MCF 10A (cell line): ENCODE measurements at regions not wholly inside any gene's neighbourhood (a gene's known extent, or its start where the extent isn't known, plus 50 kb on each side); places are given as distances from the start of the nearest gene placed in this dataset.

Experiments
- BruUV-seq: library from RNA; stranded (reverse); fragments of 400-500 nt; replicated peaks from 2 replicates; lab custom pipeline; 2021; lab: Mats Ljungman, UMichigan
- CTCF ChIA-PET: fragments of 300-600 bp; sonication (Branson Sonifier 250); formaldehyde crosslinking; extraction: SDS; loops from one replicate; lab custom pipeline; 2021; ENCODE audit warnings: antibody characterized with exemption, inconsistent platforms; lab: Yijun Ruan, JAX
- POLR2A ChIA-PET: fragments of 300-600, 350-650 bp; sonication (Branson Sonifier 250); formaldehyde crosslinking; extraction: SDS; loops from one replicate; lab custom pipeline; 2020; ENCODE audit warnings: antibody characterized with exemption, inconsistent platforms; lab: Yijun Ruan, JAX
- DNase-seq: peaks from one replicate; pipeline ENCODE4 v3.0.0-alpha.2; 2018; ENCODE audit not compliant: unreplicated experiment
- H3K27ac Mint-ChIP-seq: one replicate; pipeline ENCODE4 v1.8.0; 2022; ENCODE audit warnings: mild to moderate bottlenecking, low read depth, mixed read lengths; ENCODE audit not compliant: unreplicated experiment
- H3K27me3 Mint-ChIP-seq: one replicate; pipeline ENCODE4 v1.8.0; 2022; ENCODE audit warnings: mixed read lengths; ENCODE audit not compliant: insufficient read depth, unreplicated experiment
- H3K36me3 Mint-ChIP-seq: one replicate; pipeline ENCODE4 v1.8.0; 2022; ENCODE audit warnings: mild to moderate bottlenecking, moderate library complexity, mixed read lengths; ENCODE audit not compliant: insufficient read depth, unreplicated experiment
- H3K4me1 Mint-ChIP-seq: one replicate; pipeline ENCODE4 v1.8.0; 2022; ENCODE audit warnings: mixed read lengths; ENCODE audit not compliant: insufficient read depth, unreplicated experiment
- H3K4me3 Mint-ChIP-seq: one replicate; pipeline ENCODE4 v1.8.0; 2022; ENCODE audit warnings: mild to moderate bottlenecking, moderate library complexity, mixed read lengths; ENCODE audit not compliant: unreplicated experiment
- H3K9me3 Mint-ChIP-seq: one replicate; pipeline ENCODE4 v1.8.0; 2022; ENCODE audit warnings: mixed read lengths; ENCODE audit not compliant: unreplicated experiment
- CTCF ChIP-seq: fragments of 200-600 bp; IDR thresholded peaks from one replicate; pipeline ENCODE4 v1.8.0; 2022; ENCODE audit warnings: antibody characterized with exemption, mild to moderate bottlenecking; ENCODE audit not compliant: unreplicated experiment
- intact Hi-C: fragments of 100-400 bp; cut with micrococcal nuclease; formaldehyde crosslinking; loops from 2 replicates; pipeline ENCODE4 v1.14.1; 2022

- ChIA-PET CTCF (interaction anchor here (0.7 to 0.8 kb wide), 2 partner anchors 12 to 348 kb away, joined by 3 read pairs; no protein-coding TSS in a partner anchor), POLR2A (interaction anchor here (0.6 kb wide), 1 partner anchor 678 kb away, joined by 4 read pairs; no protein-coding TSS in a partner anchor)
- no peaks in the 10 kb centered on the region for H3K36me3 Mint-ChIP-seq
- no peak overlapping the region for H3K27ac Mint-ChIP-seq
- peak; percentile 78 for DNase-seq
- intact Hi-C loops: no loop called here
- H3K27me3 Mint-ChIP-seq: no peaks in the 10 kb centered on the region
- no peaks in the 10 kb centered on the region for H3K9me3 Mint-ChIP-seq
- no TSS peak for BruUV-seq
- H3K4me3 Mint-ChIP-seq: no peak overlapping the region
- H3K4me1 Mint-ChIP-seq: peaks cover 10% of the 10 kb centered on the region
- no peak for TF ChIP-seq CTCF
Measured at GRCh38 chr20:52785679-52786078, 186.5 kb upstream of the TSHZ2 start.

DNA sequence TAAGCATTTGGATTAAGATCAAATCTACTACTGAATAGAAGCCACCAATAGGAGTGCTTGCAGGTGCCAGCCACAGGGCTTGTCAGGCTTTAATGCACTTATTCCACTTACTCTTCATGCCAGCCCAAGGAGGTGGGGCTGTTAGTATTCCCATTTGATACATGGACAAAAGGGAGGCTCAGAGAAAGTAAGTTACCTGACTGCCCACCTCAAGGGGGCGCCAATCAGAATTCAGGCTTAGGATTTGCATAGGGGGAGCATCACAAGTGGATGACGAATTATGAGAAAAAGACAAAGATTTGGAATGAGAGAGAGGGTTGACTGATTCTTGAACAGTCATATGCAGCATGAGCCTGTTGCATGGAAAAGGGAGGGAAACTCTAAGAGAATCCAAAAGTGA, 188.4 kb upstream of the TSHZ2 start:
- Mint-ChIP-seq H3K9me3 (no peaks in the 10 kb centered on the region), H3K27ac (no peak overlapping the region), H3K27me3 (no peaks in the 10 kb centered on the region), H3K36me3 (no peaks in the 10 kb centered on the region), H3K4me1 (peaks cover 10% of the 10 kb centered on the region), H3K4me3 (no peak overlapping the region)
- intact Hi-C loops: no loop called here
- BruUV-seq: no TSS peak
- DNase-seq: peak; percentile 31
- POLR2A ChIA-PET: no interaction called here
- CTCF ChIA-PET: no interaction called here
- TF ChIP-seq CTCF: peak; percentile 21

GRCh38 chr20:52780462-52780861, 191.7 kb upstream of the TSHZ2 start:
- DNase-seq: no peak
- Mint-ChIP-seq H3K9me3 (no peaks in the 10 kb centered on the region), H3K27me3 (no peaks in the 10 kb centered on the region), H3K27ac (no peak overlapping the region), H3K4me1 (peaks cover 2% of the 10 kb centered on the region), H3K4me3 (no peak overlapping the region), H3K36me3 (no peaks in the 10 kb centered on the region)
- ChIA-PET CTCF (no interaction called here), POLR2A (no interaction called here)
- no peak for TF ChIP-seq CTCF
- BruUV-seq: no TSS peak
- intact Hi-C loops: no loop called here

GRCh38 chr20:52779125-52779524, 193.0 kb upstream of the TSHZ2 start:
- no peak for TF ChIP-seq CTCF
- Mint-ChIP-seq H3K9me3 (no peaks in the 10 kb centered on the region), H3K36me3 (no peaks in the 10 kb centered on the region), H3K27ac (no peak overlapping the region), H3K4me1 (no peaks in the 10 kb centered on the region), H3K27me3 (no peaks in the 10 kb centered on the region), H3K4me3 (no peak overlapping the region)
- DNase-seq: no peak
- BruUV-seq: no TSS peak
- CTCF ChIA-PET: no interaction called here
- intact Hi-C loops: no loop called here
- POLR2A ChIA-PET: no interaction called here
